BLaER1 treated with 17β-estradiol and CSF1 and Interleukin-3, amounts not matched to agents 10 nM and 100 nM (cell line): ENCODE measurements at regions not wholly inside any gene's neighbourhood (a gene's known extent, or its start where the extent isn't known, plus 50 kb on each side); places are given as distances from the start of the nearest gene placed in this dataset.

Experiments used
- H3K27ac ChIP-seq, 11 experiments: shearing (Covaris generic); formaldehyde crosslinking; 2 replicates each; pipeline ENCODE4 v1.8.1; 2022
- H3K27me3 ChIP-seq, 11 experiments: shearing (Covaris generic); formaldehyde crosslinking; 2 replicates each; pipeline ENCODE4 v1.8.1; 2022
- H3K36me3 ChIP-seq, 11 experiments: shearing (Covaris generic); formaldehyde crosslinking; 2 replicates each; pipeline ENCODE4 v1.8.1; 2022
- H3K4me1 ChIP-seq, 10 experiments: shearing (Covaris generic); formaldehyde crosslinking; 2 replicates each; pipeline ENCODE4 v1.8.1; 2022
- H3K4me2 ChIP-seq, 11 experiments: shearing (Covaris generic); formaldehyde crosslinking; 2 replicates each; pipeline ENCODE4 v1.8.1; 2022
- H3K4me3 ChIP-seq, 10 experiments: shearing (Covaris generic); formaldehyde crosslinking; 2 replicates each; pipeline ENCODE4 v1.8.1; 2022
- H3K9ac ChIP-seq, 11 experiments: shearing (Covaris generic); formaldehyde crosslinking; 2 replicates each; pipeline ENCODE4 v1.8.1; 2022
- H3K9me3 ChIP-seq, 11 experiments: shearing (Covaris generic); formaldehyde crosslinking; replicated peaks in 1 of 11; 2 replicates each; pipeline ENCODE4 v1.8.1; 2022
- H4K20me1 ChIP-seq, 11 experiments: shearing (Covaris generic); formaldehyde crosslinking; 2 replicates each; pipeline ENCODE4 v1.8.1; 2022
- Cebpa-rat ChIP-seq, 11 experiments: shearing (Covaris generic); IDR thresholded peaks; 2 replicates each; pipeline ENCODE4 v1.8.1; 2022

DNA sequence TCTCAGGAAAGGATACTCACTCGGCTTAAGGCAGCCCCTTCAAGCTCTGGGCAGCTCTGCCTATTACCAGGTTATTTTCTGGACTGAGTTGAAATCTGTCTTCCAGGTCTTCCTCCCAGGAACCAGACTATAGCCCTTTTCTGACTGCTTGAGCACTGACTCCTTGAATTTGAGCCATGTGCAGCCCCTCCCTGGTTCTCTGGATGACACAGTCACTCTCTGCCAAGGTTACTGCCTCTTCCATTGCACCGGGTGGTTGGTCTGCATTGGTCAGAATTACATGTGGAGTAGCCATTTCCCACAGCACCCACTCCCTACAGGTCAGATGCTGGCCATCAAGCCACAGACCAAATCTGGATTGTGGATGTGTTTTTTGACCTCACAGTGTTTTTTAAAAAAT, 81.9 kb downstream of the KLF4 start:
- Histone ChIP-seq H3K9ac (no peak overlapping the region), H3K4me2 (no peak overlapping the region), H3K27ac (no peak overlapping the region), H3K4me3 (no peak overlapping the region), H3K27me3 (no peaks in the 10 kb centered on the region), H3K4me1 (peaks cover 0 to under 1% (median 0%) of the 10 kb centered on the region in 10 experiments; a peak in 1 of 20 replicates), H3K9me3 (no peaks in the 10 kb centered on the region), H4K20me1 (no peaks in the 10 kb centered on the region), H3K36me3 (no peaks in the 10 kb centered on the region)
- TF ChIP-seq Cebpa-rat (IDR thresholded peaks at IDR 0.05): no peak

DNA sequence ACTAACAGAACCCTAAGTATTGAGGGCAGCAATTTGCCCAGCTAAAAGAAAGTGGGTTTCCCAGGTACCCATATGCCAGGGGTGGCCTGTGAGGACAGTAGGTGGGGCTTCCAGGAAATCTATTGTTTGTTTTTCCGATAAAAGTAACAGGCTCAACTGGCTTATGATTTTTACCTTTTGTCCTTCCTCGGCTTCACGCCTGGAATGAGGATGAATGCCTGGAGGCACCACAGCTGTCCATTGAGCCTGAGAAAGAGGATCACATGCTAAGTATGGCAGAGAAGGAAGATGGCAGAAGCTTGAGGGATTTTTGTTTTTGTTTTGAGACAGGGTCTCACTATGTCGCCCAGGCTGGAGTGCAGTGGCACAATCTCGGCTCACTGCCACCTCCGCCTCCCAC, 84.1 kb downstream of the KLF4 start:
- no peaks in the 10 kb centered on the region for H3K9me3 ChIP-seq
- H3K9ac ChIP-seq: no peak overlapping the region
- H3K4me3 ChIP-seq: no peak overlapping the region
- no peaks in the 10 kb centered on the region for H3K36me3 ChIP-seq
- no peak overlapping the region for H3K27ac ChIP-seq
- H4K20me1 ChIP-seq: no peaks in the 10 kb centered on the region
- no peaks in the 10 kb centered on the region for H3K27me3 ChIP-seq
- H3K4me2 ChIP-seq: no peak overlapping the region
- peaks cover 0 to 9% (median 0%) of the 10 kb centered on the region in 10 experiments; a peak in 4 of 20 replicates for H3K4me1 ChIP-seq
- no peak for TF ChIP-seq Cebpa-rat (IDR thresholded peaks at IDR 0.05)

DNA sequence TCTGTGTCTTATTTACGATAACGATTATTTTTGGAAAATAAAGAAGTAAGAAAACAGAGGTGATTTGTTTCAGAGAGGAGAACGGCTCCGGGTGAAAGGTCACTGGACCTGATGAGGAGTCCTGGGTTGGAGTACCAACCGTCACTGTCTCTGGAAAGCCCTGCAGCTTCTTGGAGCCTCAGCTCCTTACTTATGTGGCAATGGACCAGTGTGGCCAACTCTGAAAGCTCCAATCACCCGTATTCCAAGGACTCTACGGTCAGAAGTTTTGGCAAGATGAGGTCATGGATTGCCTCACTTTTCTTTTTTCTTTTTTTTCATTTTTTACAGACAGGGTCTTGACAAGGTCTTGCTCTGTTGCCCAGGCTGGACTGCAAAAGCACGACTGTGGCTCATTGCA, 84.8 kb downstream of the KLF4 start:
- Histone ChIP-seq H4K20me1 (no peaks in the 10 kb centered on the region), H3K4me1 (peaks cover 0 to 9% (median 0%) of the 10 kb centered on the region in 10 experiments; a peak in 4 of 20 replicates), H3K9me3 (no peaks in the 10 kb centered on the region), H3K4me3 (no peak overlapping the region), H3K27ac (no peak overlapping the region), H3K4me2 (no peak overlapping the region), H3K27me3 (no peaks in the 10 kb centered on the region), H3K36me3 (no peaks in the 10 kb centered on the region), H3K9ac (no peak overlapping the region)
- no peak for TF ChIP-seq Cebpa-rat (IDR thresholded peaks at IDR 0.05)

DNA sequence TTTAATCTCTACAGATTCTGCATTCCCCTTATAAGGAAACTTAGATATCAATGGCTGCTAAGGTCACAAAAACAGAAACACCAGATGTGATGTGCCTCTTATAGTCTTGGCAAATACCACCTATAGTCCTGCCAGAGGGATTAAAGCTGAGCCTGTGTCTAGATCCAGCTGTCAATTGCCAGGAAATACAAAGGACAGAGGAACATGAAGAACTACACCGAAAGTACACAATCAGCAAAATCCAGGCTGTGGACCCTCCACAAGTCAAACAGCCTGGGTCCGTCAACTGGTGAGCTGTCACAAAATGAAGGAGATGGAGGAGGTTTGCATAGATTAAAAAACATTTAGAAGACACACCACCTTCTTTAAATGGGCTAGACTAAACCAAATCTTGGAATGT, 85.4 kb downstream of the KLF4 start:
- Histone ChIP-seq H3K4me3 (no peak overlapping the region), H4K20me1 (no peaks in the 10 kb centered on the region), H3K4me1 (peaks cover 0 to 9% (median 0%) of the 10 kb centered on the region in 10 experiments; a peak in 4 of 20 replicates), H3K4me2 (no peak overlapping the region), H3K36me3 (no peaks in the 10 kb centered on the region), H3K27me3 (no peaks in the 10 kb centered on the region), H3K9ac (no peak overlapping the region), H3K9me3 (no peaks in the 10 kb centered on the region), H3K27ac (no peak overlapping the region)
- TF ChIP-seq Cebpa-rat (IDR thresholded peaks at IDR 0.05): no peak

DNA sequence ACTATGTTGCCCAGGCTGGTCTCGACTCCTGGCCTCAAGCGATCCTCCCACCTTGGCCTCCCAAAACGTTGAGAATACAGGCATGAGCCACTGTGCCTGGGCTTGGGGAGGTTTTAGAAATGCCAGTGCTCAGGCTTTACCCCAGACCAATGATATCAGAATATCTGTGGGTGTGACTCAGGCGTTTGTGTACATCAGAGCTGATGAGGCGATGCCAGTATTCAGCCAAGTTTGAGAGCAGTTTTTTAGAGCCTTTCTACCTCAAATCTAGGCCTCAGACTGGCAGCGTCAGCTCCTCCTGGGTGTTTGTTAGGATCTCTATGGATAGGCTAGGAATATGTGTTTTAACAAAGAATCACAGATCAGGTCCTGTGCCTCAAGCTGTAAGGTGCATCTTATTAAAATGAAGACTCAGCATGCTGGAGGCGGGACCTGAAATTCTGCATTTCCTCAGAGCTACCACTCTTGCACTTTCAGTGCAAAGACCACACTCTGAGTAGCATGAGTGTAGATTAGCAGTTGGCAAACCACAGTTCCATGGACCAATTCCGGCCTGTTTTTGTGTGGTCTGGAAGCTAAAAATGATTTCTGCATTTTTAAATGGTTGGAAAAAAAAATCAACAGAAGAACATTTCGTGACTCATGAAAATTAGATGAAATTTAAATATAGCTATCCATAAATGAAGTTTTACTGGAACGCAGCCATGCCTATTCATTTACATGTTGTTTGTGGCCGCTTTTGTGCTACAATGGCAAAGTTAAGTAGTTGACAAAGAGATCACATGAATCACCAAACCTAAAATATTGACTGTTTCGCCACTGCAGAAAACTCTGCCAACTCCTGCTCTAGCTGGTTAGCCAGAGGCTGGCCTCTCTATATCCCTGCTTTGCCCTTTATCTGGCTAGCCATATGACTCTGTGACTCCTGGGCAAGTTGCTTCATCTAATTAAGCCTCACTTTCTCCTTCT, 92.2 kb downstream of the KLF4 start:
- no peak overlapping the region for H3K4me3 ChIP-seq
- H3K9ac ChIP-seq: peak overlapping the region in 3 of 11 experiments; percentile 10 to 33 (median 17); a peak in 1 of 22 replicates
- TF ChIP-seq Cebpa-rat (IDR thresholded peaks at IDR 0.05): no peak
- no peaks in the 10 kb centered on the region for H4K20me1 ChIP-seq
- H3K36me3 ChIP-seq: no peaks in the 10 kb centered on the region
- H3K27me3 ChIP-seq: no peaks in the 10 kb centered on the region
- no peaks in the 10 kb centered on the region for H3K9me3 ChIP-seq
- peak overlapping the region in 4 of 11 experiments; percentile 4 to 50 (median 27); a peak in 8 of 22 replicates for H3K27ac ChIP-seq
- peaks cover 6 to 23% (median 14%) of the 10 kb centered on the region in 10 experiments; a peak in 18 of 20 replicates for H3K4me1 ChIP-seq
- peak overlapping the region; percentile 2 to 44 (median 29); a peak in 15 of 22 replicates for H3K4me2 ChIP-seq

DNA sequence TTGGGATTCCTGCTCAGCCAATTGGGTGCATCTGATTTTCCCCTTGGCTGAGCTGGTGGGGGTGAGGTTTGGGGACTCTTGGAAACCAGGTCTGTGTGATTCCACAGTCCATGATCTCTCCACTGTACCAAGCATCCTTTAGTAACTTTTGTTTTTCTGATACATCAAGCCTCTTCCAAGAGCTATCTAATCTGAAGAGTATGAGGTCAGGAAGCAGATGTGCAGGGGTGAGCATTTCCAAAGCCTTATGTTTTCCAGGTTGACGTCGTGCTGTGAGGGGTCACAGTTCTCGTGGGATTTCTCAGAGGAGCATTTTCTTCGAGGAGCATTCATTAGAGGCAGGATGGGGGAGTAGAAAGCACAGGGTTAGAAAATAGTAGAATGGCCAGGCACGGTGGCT, 95.3 kb downstream of the KLF4 start:
- Histone ChIP-seq H3K27me3 (no peaks in the 10 kb centered on the region), H3K4me3 (no peak overlapping the region), H3K4me2 (no peak overlapping the region), H3K9me3 (no peaks in the 10 kb centered on the region), H4K20me1 (no peaks in the 10 kb centered on the region), H3K27ac (no peak overlapping the region), H3K9ac (no peak overlapping the region), H3K36me3 (no peaks in the 10 kb centered on the region), H3K4me1 (peaks cover 6 to 17% (median 14%) of the 10 kb centered on the region in 10 experiments; a peak in 16 of 20 replicates)
- no peak for TF ChIP-seq Cebpa-rat (IDR thresholded peaks at IDR 0.05)

DNA sequence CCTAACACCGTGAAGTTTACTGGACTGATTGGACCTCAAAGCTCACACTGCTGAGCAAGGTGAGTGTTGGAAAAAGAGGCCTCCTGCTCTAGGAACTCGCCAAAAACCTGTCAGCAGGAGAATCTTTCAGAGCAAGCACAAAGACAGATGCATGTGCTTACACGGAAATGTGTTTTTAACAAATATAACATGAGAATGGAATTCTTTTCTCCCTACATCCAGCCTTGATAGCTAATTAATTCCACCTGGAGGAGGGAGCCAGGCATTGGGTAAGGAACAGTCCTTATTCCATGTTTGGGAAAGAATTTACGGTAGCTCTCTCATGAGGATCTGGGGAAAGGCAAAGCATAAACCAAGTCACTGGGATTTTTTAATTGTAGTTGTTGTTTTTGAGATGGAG, 98.8 kb downstream of the KLF4 start:
- Histone ChIP-seq H3K36me3 (no peaks in the 10 kb centered on the region), H3K27me3 (no peaks in the 10 kb centered on the region), H3K4me3 (no peak overlapping the region), H3K4me2 (no peak overlapping the region), H3K4me1 (peaks cover 0 to 20% (median 13%) of the 10 kb centered on the region in 10 experiments; a peak in 14 of 20 replicates), H4K20me1 (no peaks in the 10 kb centered on the region), H3K9me3 (no peaks in the 10 kb centered on the region), H3K27ac (no peak overlapping the region), H3K9ac (no peak overlapping the region)
- no peak for TF ChIP-seq Cebpa-rat (IDR thresholded peaks at IDR 0.05)

DNA sequence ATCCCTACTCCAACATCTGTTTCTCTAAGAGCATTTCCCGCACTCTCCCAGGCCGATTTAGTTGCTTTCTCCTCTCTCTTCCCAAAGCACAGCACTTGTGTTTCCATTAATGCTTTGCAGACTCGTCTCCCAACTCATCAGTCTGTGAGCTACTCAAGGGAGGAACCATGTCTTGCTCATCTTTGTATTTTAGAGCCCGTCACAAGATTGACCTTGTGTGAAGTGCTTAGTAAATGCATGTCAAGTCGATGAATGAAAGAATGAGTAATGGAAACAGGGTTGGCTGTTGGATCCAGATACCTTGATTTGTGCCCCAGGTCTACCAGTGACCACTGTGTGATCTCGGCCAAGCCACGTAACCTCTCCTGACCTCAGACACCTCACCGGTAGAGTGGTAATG, 99.3 kb downstream of the KLF4 start:
- Histone ChIP-seq H3K9ac (no peak overlapping the region), H3K27ac (no peak overlapping the region), H3K4me2 (no peak overlapping the region), H4K20me1 (no peaks in the 10 kb centered on the region), H3K9me3 (no peaks in the 10 kb centered on the region), H3K27me3 (no peaks in the 10 kb centered on the region), H3K36me3 (no peaks in the 10 kb centered on the region), H3K4me3 (no peak overlapping the region), H3K4me1 (peaks cover 0 to 20% (median 13%) of the 10 kb centered on the region in 10 experiments; a peak in 14 of 20 replicates)
- TF ChIP-seq Cebpa-rat (IDR thresholded peaks at IDR 0.05): no peak

DNA sequence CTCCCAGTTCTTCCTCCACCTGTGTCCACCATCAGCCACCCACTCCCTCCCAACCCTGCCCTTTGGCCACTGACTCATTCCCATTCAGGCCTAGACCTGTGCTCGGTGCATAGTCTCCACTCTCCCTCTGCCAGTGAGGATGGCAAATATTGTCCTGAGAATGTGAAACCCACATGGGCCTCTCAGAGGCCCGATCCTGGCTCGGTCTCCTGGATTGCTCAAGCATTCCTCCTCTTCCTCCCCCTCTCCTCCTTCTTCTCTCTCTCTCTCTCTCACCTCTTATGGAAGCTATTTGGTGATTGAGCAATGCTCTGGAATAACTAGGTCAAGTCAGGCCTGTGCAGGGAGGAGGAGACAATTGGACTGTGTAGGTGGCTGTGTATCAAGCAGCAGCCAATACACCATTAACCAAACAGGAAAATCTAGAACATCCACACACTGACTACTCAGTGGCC, 99.9 kb downstream of the KLF4 start:
- Histone ChIP-seq H3K4me2 (no peak overlapping the region), H3K4me1 (peaks cover 0 to 20% (median 13%) of the 10 kb centered on the region in 10 experiments; a peak in 14 of 20 replicates), H4K20me1 (no peaks in the 10 kb centered on the region), H3K9ac (no peak overlapping the region), H3K36me3 (no peaks in the 10 kb centered on the region), H3K27ac (no peak overlapping the region), H3K27me3 (no peaks in the 10 kb centered on the region), H3K4me3 (no peak overlapping the region), H3K9me3 (no peaks in the 10 kb centered on the region)
- TF ChIP-seq Cebpa-rat (IDR thresholded peaks at IDR 0.05): no peak
